ENCODE measurements at regions not wholly inside any gene's neighbourhood (a gene's known extent, or its start where the extent isn't known, plus 50 kb on each side); places are given as distances from the start of the nearest gene placed in this dataset.
"Not testable (repeated sequence)": the region's sequence is repeated elsewhere in the genome, so short reads cannot be mapped to it uniquely, and the experiment has no call there.

DNA sequence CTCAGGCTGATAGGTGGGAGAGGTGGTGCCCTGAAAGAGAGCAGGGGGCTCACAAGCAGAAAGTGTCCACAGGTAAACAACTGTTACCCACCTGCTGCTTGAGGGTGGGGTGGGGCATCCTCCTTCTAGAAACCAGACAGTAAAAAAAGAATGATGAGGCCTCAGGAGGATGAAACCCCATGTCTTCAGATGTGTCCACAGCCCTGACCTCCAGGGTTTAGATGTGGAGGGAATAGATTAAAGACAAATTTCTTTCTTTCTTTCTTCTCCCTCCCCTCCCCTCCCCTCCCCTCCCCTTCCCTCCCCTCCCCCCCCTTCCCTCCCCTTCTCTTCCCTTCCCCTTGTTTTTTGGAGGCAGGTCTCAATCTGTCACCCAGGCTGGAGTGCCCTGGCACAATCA lies 333.5 kb upstream of the NUPR2 start:
- no peak for DNase-seq

- no peak for DNase-seq
Observed at GRCh38 chr7:56447864-56448693, 331.9 kb upstream of the NUPR2 start.

- DNase-seq, result not testable (repeated sequence)
Observed at GRCh38 chr7:56420528-56420927, 304.3 kb upstream of the NUPR2 start.

- no peak for DNase-seq
Observed at GRCh38 chr7:56375173-56375572, 259.0 kb upstream of the NUPR2 start.

GRCh38 chr7:56374666-56375065 lies 258.4 kb upstream of the NUPR2 start:
- DNase-seq, result not testable (repeated sequence)

- peak; percentile 44 for DNase-seq
Observed at GRCh38 chr7:56373314-56373713, 257.1 kb upstream of the NUPR2 start.

DNA sequence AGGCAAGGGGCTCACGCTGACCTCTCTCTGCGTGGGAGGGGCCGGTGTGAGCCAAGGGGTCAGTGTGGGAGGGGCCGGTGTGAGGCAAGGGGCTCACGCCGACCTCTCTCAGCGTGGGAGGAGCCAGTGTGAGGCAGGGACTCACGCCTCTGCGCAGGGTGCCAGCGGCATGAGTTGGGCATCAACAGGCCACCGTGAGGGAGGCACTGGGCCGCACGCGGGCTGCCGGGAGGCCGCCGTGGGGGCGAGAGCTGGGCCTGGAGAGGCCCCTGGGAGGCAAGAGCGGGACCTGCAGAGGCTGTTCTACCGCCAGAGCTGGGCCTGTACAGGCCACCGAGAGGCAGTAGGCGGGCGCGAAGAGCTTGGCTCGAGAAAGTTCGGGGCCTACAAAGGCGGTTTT lies 255.6 kb upstream of the NUPR2 start:
- DNase-seq, result peak; percentile 10

DNA sequence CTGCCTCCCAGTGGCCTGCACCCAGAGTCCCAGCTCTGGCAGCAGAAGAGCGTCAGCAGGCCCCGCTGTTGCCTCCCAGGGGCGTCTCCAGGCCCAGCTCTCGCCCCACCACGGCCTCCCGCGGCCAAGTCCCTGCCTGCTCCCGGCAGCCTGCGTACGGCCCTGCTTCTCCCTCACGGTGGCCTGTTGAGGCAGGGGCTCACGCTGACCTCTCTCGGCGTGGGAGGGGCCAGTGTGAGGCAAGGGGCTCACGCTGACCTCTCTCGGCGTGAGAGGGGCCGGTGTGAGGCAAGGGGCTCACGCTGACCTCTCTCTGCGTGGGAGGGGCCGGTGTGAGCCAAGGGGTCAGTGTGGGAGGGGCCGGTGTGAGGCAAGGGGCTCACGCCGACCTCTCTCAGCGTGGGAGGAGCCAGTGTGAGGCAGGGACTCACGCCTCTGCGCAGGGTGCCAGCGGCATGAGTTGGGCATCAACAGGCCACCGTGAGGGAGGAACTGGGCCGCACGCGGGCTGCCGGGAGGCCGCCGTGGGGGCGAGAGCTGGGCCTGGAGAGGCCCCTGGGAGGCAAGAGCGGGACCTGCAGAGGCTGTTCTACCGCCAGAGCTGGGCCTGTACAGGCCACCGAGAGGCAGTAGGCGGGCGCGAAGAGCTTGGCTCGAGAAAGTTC lies 254.1 kb upstream of the NUPR2 start:
- DNase-seq, result not testable (repeated sequence)

DNA sequence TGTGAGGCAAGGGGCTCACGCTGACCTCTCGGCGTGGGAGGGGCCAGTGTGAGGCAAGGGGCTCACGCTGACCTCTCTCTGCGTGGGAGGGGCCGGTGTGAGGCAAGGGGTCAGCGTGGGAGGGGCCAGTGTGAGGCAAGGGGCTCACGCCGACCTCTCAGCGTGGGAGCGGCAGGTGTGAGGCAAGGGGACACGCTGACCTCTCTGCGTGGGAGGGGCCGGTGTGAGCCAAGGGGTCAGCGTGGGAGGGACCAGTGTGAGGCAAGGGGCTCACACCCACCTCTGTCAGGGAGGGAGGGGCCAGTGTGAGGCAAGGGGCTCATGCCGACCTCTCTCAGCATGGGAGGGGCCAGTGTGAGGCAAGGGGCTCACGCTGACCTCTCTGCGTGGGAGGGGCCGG lies 251.7 kb upstream of the NUPR2 start:
- DNase-seq, result not testable (repeated sequence)

DNA sequence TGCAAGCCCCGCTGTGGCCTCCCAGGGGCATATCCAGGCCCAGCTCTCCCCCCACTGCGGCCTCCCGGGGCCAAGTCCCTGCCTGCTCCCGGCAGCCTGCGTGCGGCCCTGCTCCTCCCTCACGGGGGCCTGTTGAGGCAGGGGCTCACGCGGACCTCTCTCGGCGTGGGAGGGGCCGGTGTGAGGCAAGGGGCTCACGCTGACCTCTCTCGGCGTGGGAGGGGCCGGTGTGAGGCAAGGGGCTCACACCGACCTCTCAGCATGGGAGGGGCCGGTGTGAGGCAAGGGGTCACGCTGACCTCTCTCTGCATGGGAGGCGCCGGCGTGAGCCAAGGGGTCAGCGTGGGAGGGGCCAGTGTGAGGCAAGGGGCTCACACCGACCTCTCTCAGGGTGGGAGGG lies 251.2 kb upstream of the NUPR2 start:
- not testable (repeated sequence) for DNase-seq

- DNase-seq, result not testable (repeated sequence)
Observed at GRCh38 chr7:56366701-56367100, 250.5 kb upstream of the NUPR2 start.

- DNase-seq, result not testable (repeated sequence)
Observed at GRCh38 chr7:56352576-56352975, 236.4 kb upstream of the NUPR2 start.

DNA sequence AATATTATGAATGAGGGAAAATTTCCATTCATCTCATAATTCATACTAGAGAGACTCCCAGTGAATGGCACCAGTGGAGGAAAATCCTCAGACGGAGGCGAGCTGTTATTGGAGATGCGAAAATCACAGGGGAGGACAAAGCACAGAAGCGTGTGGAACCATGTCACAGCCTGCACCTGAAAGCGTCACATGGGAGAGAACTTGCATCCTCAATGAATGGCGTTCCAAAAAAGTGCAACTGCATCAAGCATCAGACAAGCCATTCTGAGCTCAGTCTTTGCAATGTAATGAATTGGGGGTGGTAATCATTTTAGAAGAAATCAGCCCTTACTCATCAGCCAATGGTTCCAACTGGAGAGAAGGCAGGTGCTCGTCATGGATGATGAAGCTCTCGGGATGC lies 235.0 kb upstream of the NUPR2 start:
- not testable (repeated sequence) for DNase-seq

GRCh38 chr7:56348311-56348710 lies 232.1 kb upstream of the NUPR2 start:
- DNase-seq, result not testable (repeated sequence)

GRCh38 chr7:56328327-56328726 lies 212.1 kb upstream of the NUPR2 start:
- not testable (repeated sequence) for DNase-seq

GRCh38 chr7:56290548-56290947 lies 174.3 kb upstream of the NUPR2 start:
- no peak for DNase-seq

DNA sequence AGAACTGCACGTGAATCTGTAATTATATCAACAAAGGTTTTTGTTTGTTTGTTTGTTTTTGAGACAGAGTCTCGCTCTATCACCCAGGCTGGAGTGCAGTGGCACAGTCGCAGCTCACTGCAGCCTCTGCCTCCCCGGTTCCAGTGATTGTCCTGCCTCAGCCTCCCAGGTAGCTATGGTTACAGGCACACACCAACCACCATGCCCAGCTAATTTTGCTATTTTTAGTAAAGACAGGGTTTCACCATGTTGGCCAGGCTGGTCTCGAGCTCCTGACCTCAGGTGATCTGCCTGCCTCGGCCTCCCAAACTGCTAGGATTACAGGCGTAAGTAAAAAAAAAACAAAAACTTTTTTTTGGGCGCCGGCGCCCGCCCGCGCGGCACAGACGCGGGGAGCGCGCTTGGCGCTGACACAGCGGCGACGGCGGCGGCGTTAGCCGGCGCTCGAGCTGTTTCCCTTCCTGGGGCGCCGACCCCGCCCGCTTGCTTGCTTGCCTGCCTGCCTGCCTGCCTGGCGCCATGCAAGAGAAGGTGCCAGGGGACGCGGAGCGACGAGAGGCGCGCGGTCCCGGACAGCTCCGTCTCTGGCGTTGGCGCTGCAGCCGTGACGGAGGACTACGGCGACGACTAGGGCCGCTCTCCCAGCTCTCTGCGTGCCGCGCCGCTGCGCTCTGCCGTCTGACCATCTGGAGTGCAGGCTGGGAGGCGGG lies 171.4 kb upstream of the NUPR2 start:
- DNase-seq, result no peak

DNA sequence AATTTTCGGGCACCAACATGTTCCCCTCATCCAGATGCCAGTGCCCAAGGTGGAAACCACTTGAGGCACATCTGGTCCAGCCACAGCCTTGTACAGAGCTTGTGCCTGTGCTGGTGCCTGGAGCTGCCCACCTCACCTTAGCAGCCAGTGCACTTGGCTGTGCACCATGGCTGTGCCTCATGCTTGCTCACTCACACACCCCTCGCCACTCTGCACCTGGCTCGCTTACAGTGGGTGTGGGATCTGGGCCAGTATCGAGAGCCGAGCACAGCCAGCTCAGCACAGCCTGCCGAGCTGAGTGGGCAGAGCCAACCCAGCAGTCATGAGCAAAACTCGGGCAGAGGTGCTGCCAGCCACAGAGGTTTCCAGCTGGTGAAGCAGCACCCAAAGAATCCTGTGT lies 139.9 kb upstream of the NUPR2 start:
- no peak for DNase-seq

- no peak for DNase-seq
Observed at GRCh38 chr7:56250135-56250534, 133.9 kb upstream of the NUPR2 start.

DNA sequence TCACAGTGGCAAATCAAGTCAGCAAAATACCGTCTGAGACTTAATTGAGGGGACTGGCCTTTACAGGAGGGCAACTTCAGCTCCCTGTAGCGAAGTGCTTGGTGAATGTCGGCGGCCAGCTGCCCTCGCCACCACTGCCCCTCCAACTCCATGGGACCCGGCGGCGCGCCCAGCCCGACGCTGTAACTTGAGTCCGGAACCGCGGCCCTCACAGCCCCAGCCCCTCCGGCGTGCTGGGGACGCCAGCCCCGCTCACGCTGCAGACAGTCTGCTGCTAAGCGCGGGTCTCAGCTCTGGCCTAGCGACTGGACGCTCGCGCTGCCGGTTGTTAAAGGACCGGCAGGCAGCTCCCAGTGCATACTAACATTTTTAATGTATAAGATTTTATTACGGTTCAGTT lies 113.4 kb upstream of the NUPR2 start:
- no peak for DNase-seq

- DNase-seq, result no peak
Observed at GRCh38 chr7:56222866-56223265, 106.6 kb upstream of the NUPR2 start.

DNA sequence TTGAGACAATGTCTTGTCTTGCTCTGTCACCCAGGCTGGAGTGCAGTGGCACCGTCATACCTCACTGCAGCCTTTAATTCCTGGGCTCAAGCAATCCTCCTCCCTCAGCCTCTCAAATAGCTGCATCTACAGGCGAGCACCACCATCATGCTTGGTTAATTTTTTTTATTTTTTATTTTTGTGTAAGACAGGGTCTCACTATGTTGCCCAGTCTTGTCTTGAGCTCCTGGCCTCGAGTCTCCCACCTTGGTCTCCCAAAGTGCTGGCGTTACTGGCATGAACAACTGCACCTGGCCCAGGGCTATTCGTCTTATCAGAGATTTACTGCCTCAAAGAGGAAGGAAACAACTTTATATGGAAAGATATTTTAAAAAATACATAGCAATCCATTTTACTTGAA lies 102.8 kb upstream of the NUPR2 start:
- DNase-seq, result no peak

- DNase-seq, result no peak
Observed at GRCh38 chr7:56218510-56218909, 102.3 kb upstream of the NUPR2 start.

- no peak for DNase-seq
Observed at GRCh38 chr7:56213574-56213973, 97.4 kb upstream of the NUPR2 start.
